ENCODE measurements at regions not wholly inside any gene's neighbourhood (a gene's known extent, or its start where the extent isn't known, plus 50 kb on each side); places are given as distances from the start of the nearest gene placed in this dataset.

GRCh38 chr9:31733166-31733565 lies 651.3 kb upstream of the ACO1 start:
- TF ChIP-seq CTCF (IDR thresholded peaks at IDR 0.05; ENCODE audit: low read depth, low read length): no peak
- H3K4me3 ChIP-seq (ENCODE audit: low read depth, low read length): no peak overlapping the region

GRCh38 chr9:31736581-31737179 lies 647.8 kb upstream of the ACO1 start:
- no peak overlapping the region for H3K4me3 ChIP-seq (ENCODE audit: low read depth, low read length)
- TF ChIP-seq CTCF (IDR thresholded peaks at IDR 0.05; ENCODE audit: low read depth, low read length): no peak

- TF ChIP-seq CTCF (IDR thresholded peaks at IDR 0.05; ENCODE audit: low read depth, low read length): no peak
- H3K4me3 ChIP-seq (ENCODE audit: low read depth, low read length): no peak overlapping the region
Measured at GRCh38 chr9:31740705-31741104, 643.7 kb upstream of the ACO1 start.

- TF ChIP-seq CTCF (IDR thresholded peaks at IDR 0.05; ENCODE audit: low read depth, low read length): no peak
Measured at GRCh38 chr9:31744589-31744988, 639.9 kb upstream of the ACO1 start.

GRCh38 chr9:31745468-31745867 lies 639.0 kb upstream of the ACO1 start:
- TF ChIP-seq CTCF (IDR thresholded peaks at IDR 0.05; ENCODE audit: low read depth, low read length): no peak
- no peak overlapping the region for H3K4me3 ChIP-seq (ENCODE audit: low read depth, low read length)

More at GRCh38 chr9:31744589-31744988, 639.9 kb upstream of the ACO1 start:
- no peak overlapping the region for H3K4me3 ChIP-seq (ENCODE audit: low read depth, low read length)

GRCh38 chr9:31745886-31746285 lies 638.6 kb upstream of the ACO1 start:
- TF ChIP-seq CTCF (IDR thresholded peaks at IDR 0.05; ENCODE audit: low read depth, low read length): no peak
- no peak overlapping the region for H3K4me3 ChIP-seq (ENCODE audit: low read depth, low read length)

- no peak overlapping the region for H3K4me3 ChIP-seq (ENCODE audit: low read depth, low read length)
- no peak for TF ChIP-seq CTCF (IDR thresholded peaks at IDR 0.05; ENCODE audit: low read depth, low read length)
Measured at GRCh38 chr9:31753756-31754155, 630.7 kb upstream of the ACO1 start.

Data from WI38 (cell line).